ENCODE measurements at regions not wholly inside any gene's neighbourhood (a gene's known extent, or its start where the extent isn't known, plus 50 kb on each side); places are given as distances from the start of the nearest gene placed in this dataset.

DNA sequence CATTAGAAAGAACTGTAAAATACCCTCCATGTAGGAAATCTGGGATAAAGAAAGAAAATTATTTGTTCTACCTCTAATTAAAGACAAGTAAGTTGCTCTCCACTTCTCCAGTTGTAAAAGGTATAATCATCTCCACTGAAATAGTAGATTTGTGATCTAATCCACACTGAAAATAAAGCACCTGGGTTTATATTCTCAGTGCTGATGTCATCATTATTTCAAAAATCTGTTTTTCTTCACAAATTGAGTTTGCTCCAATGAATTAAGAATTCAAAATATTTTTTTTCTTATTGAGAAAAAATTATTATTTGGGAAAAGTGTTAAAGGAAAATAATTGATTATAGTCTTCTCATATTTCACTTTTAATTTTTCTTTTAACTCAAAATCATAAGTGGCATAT, 869.2 kb downstream of the SLC16A7 start:
- TF ChIP-seq CTCF (IDR thresholded peaks at IDR 0.05) (no peak), POLR2A (IDR thresholded peaks at IDR 0.05) (no peak)
